ENCODE measurements at regions not wholly inside any gene's neighbourhood (a gene's known extent, or its start where the extent isn't known, plus 50 kb on each side); places are given as distances from the start of the nearest gene placed in this dataset.

DNA sequence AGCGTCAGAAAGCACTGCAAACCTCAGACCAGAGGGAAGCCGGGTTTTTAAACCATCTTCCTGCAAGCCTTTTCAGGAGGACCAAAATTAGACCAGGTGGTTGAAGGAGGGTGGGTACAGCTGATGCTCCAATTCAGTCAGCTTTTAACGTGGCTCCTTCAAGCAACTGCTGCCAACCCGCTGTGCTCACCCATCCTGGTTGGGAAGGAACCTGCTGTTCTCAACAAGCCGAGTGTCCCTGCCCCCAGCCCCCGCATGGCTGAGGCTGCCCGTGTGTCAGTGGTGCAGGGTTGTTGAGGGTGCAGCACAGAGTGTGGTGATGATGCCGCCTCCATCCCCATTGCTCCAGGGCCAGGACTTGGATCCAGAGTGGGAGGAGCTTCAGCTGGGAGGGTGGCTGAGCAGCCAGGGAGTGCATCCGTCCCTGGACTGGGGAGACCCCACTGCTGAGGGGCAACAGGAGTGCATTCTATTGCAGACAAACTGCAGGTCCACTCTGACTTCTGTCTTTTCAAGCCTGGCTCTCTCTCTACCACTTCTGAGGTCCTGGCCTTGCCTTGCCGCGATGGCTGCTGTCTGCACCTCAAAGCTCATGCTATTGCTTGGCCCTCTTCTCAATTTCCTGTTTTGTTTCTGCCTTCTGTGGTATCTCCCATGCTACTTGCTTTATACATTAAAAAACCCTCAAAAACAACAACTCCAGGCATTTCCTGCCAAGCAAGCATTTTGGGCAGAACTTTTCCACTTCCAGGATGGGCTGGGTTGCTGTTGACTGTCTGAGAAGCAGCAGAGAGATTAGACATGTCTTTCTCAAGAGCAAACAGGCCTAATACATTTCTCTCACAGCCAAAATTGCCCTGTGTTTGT lies 134.7 kb downstream of the DNAJB6 start:
- no peak for DNase-seq (ENCODE audit: low spot score, unreplicated experiment)
- Mint-ChIP-seq H3K9me3 (ENCODE audit: low read depth) (peaks cover 18% of the 10 kb centered on the region), H3K4me3 (ENCODE audit: low read depth) (no peak overlapping the region), H3K4me1 (ENCODE audit: low read depth) (peaks cover under 1% of the 10 kb centered on the region), H3K27me3 (peaks cover 63% of the 10 kb centered on the region), H3K27ac (no peak overlapping the region), H3K36me3 (ENCODE audit: insufficient read depth) (peaks cover 7% of the 10 kb centered on the region)
- TF ChIP-seq, protein P1, sequence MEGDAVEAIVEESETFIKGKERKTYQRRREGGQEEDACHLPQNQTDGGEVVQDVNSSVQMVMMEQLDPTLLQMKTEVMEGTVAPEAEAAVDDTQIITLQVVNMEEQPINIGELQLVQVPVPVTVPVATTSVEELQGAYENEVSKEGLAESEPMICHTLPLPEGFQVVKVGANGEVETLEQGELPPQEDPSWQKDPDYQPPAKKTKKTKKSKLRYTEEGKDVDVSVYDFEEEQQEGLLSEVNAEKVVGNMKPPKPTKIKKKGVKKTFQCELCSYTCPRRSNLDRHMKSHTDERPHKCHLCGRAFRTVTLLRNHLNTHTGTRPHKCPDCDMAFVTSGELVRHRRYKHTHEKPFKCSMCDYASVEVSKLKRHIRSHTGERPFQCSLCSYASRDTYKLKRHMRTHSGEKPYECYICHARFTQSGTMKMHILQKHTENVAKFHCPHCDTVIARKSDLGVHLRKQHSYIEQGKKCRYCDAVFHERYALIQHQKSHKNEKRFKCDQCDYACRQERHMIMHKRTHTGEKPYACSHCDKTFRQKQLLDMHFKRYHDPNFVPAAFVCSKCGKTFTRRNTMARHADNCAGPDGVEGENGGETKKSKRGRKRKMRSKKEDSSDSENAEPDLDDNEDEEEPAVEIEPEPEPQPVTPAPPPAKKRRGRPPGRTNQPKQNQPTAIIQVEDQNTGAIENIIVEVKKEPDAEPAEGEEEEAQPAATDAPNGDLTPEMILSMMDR (IDR thresholded peaks at IDR 0.05; ENCODE audit: unreplicated experiment): no peak

DNA sequence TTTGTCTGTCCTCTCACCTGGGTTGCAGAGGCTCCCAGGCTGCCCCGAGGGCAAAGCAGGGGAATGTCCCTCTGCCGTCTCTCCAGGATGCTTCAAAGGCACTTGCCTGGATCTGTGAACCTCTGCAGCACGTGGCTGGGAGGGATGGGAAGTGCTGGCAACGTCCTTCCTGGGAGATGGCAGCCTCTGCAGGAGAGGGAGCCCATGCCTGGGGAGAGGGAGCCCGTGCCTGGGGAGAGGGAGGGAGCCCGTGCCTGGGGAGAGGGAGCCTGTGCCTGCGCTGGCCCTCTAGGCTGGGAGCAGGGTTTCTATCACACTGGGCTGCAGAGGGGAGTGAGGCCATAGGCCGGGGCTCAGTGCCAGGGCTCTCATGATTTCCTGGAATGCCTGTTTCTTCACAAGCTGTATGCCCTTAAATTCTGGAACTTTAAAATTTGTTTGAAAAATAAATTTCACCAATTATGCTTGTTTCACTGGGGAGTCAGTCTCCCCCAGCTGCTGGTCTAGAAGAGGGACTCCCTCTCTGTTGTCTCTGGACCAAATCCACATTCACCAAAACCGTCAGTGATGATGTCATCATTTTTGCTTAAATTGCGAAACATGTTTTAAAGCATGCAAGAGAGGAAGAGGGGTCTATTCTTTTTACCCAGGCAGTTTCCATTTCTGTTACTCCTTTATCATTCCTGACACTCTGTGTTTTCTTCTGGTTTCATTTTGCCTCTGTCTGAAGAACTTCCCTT lies 135.7 kb downstream of the DNAJB6 start:
- TF ChIP-seq, protein P1 (IDR thresholded peaks at IDR 0.05; ENCODE audit: unreplicated experiment): no peak

DNA sequence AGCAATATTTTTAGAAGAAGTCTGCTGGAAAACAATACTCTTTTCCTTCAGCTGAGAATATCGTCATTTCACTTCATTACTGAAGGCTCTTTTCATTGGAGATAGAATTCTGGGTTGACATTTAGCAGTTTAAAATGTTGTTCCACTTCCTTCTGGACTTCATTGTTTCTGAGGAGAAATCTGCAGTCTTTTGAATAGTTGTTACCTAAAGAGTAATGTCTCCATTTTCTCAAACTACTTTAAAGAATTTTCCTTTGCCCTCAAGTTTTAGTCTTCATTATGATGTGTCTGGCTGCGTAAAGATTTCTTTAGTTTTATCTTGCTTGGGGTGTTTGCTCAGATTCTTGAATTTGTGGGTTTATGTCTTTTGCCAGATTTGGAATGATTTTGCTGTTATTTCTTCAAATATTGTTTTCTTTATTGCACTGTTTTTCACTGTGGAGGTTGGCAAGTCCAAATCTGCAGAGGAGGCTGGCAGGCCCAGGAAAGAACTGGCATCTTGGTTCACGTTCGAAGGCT lies 136.3 kb downstream of the DNAJB6 start:
- Mint-ChIP-seq H3K27ac (no peak overlapping the region), H3K4me3 (ENCODE audit: low read depth) (no peak overlapping the region), H3K4me1 (ENCODE audit: low read depth) (no peaks in the 10 kb centered on the region), H3K27me3 (peaks cover 60% of the 10 kb centered on the region), H3K36me3 (ENCODE audit: insufficient read depth) (peaks cover 7% of the 10 kb centered on the region), H3K9me3 (ENCODE audit: low read depth) (peaks cover 18% of the 10 kb centered on the region)
- TF ChIP-seq, protein P1 (IDR thresholded peaks at IDR 0.05; ENCODE audit: unreplicated experiment): no peak
- no peak for DNase-seq (ENCODE audit: low spot score, unreplicated experiment)

More for the DNA sequence above, 135.7 kb downstream of the DNAJB6 start:
- no peak for DNase-seq (ENCODE audit: low spot score, unreplicated experiment)
- Mint-ChIP-seq H3K36me3 (ENCODE audit: insufficient read depth) (peaks cover 7% of the 10 kb centered on the region), H3K27me3 (peaks cover 63% of the 10 kb centered on the region), H3K9me3 (ENCODE audit: low read depth) (peaks cover 18% of the 10 kb centered on the region), H3K4me1 (ENCODE audit: low read depth) (no peaks in the 10 kb centered on the region), H3K27ac (no peak overlapping the region), H3K4me3 (ENCODE audit: low read depth) (no peak overlapping the region)

DNA sequence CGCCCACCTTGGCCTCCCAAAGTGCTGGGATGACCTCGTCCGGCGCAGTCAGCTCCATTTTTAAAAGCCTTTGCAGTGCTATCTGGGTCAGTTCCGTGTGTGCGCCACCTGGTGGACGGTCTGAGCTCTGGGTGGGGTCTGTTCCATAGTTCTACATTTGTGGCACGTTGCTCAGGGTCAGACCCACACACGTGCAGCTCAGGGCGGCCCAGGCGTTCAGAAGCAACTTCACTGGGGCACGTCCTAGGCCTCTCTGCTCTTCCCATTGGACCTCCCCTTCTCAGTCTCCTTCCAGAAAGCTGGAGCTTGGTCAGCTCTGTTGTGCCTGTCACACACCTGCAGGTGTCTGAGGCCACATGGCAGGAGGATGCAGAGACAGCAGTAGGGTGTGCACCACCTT lies 137.9 kb downstream of the DNAJB6 start:
- Mint-ChIP-seq H3K27me3 (peaks cover 63% of the 10 kb centered on the region), H3K4me3 (ENCODE audit: low read depth) (no peak overlapping the region), H3K36me3 (ENCODE audit: insufficient read depth) (peaks cover 7% of the 10 kb centered on the region), H3K4me1 (ENCODE audit: low read depth) (no peaks in the 10 kb centered on the region), H3K27ac (no peak overlapping the region), H3K9me3 (ENCODE audit: low read depth) (peaks cover 18% of the 10 kb centered on the region)
- TF ChIP-seq, protein P1 (IDR thresholded peaks at IDR 0.05; ENCODE audit: unreplicated experiment): peak; percentile 46
- DNase-seq (ENCODE audit: low spot score, unreplicated experiment): no peak

DNA sequence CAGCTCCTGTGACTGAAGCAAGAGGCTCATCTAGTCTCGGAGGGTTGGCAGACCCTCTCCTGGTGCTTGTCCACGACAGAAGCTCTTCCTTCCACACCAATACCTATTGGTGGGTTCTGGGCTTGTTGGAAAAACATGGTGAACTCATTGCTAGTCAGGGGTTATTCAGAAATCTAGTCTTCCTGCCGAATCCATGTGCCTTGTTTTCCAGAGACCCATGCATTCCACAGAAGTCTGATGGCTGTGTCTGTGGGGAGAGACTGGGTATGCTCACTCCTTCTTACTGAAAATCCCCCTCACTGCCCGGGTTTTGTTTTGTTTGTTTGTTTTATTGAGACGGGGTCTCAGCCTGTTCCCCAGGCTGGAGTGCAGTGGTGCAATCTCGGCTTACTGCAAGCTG lies 138.3 kb downstream of the DNAJB6 start:
- peaks cover 18% of the 10 kb centered on the region for H3K9me3 Mint-ChIP-seq (ENCODE audit: low read depth)
- TF ChIP-seq, protein P1 (IDR thresholded peaks at IDR 0.05; ENCODE audit: unreplicated experiment): no peak
- H3K27me3 Mint-ChIP-seq: peaks cover 63% of the 10 kb centered on the region
- no peak for DNase-seq (ENCODE audit: low spot score, unreplicated experiment)
- H3K36me3 Mint-ChIP-seq (ENCODE audit: insufficient read depth): peaks cover 7% of the 10 kb centered on the region
- no peak overlapping the region for H3K27ac Mint-ChIP-seq
- H3K4me1 Mint-ChIP-seq (ENCODE audit: low read depth): no peaks in the 10 kb centered on the region
- no peak overlapping the region for H3K4me3 Mint-ChIP-seq (ENCODE audit: low read depth)

Measured in progenitor cell of endocrine pancreas (in vitro differentiated cells).